ENCODE measurements at regions not wholly inside any gene's neighbourhood (a gene's known extent, or its start where the extent isn't known, plus 50 kb on each side); places are given as distances from the start of the nearest gene placed in this dataset.

DNA sequence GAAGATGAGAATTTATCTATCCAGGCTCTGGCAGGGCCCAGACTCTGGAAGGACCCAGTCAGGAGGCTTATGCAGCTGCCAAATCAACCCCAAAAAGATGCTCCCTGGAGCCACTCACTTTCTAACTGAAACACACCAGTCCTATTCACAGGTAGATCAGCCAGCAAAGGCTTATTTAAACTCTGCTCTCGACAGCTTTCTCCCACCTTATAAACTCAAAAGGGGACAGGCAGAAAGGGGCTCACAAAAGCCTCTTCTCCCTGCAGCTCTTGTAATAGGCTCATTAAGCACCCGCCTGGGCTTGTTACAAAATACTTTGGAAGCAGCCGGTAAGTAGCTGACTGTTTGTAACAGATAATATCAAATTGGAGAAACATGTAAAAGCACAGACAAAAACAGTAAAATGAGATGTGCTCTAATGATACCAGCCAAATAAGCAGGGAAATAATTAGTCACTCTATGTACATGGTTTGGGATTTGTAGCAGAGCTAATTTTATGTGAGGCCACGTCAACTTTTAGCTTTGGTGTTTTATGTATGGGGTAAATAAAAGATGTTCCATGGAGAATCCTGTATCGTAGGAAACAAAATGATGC is 213.8 kb downstream of the NR2F2 start:
- TF ChIP-seq TAF1 (IDR thresholded peaks at IDR 0.05; ENCODE audit: borderline replicate concordance, insufficient read depth, low read length), result no peak
- no peak for TF ChIP-seq SIN3A (IDR thresholded peaks at IDR 0.05; ENCODE audit: borderline replicate concordance, insufficient read depth, low read length)

Data from PFSK-1 (cell line).